Upper lobe of left lung (tissue), 6 donors: ENCODE measurements at regions not wholly inside any gene's neighbourhood (a gene's known extent, or its start where the extent isn't known, plus 50 kb on each side); places are given as distances from the start of the nearest gene placed in this dataset.
A peak's percentile ranks its signal among the peaks of the same experiment; 100 is the strongest.
"Not testable (repeated sequence)": the region's sequence is repeated elsewhere in the genome, so short reads cannot be mapped to it uniquely, and the experiment has no call there.

Experiments used
- ATAC-seq, 2 donors: fragments of 200-7000 bp; cut with Tn5 transposase; one replicate each; pipeline ENCODE4 v1.9.1; 2022; ENCODE audit warnings: mild to moderate bottlenecking in 2 of 2, moderate library complexity in 2 of 2; ENCODE audit not compliant: low FRiP score in 2 of 2
- DNase-seq, 2 donors: peaks; one replicate each; pipeline ENCODE4 v3.0.0-alpha.2; 2019 to 2020
- H3K27ac ChIP-seq, 4 donors: fragments of 200-600 bp; sonication (generic); one replicate each; pipeline ENCODE4 v1.5.1; 2016 to 2019
- H3K27me3 ChIP-seq, 4 donors: fragments of 200-600 bp; sonication (generic); one replicate each; pipeline ENCODE4 v1.5.1; 2017 to 2019
- H3K36me3 ChIP-seq, 4 donors: fragments of 200-600 bp; sonication (generic); one replicate each; pipeline ENCODE4 v1.5.1; 2016 to 2019
- H3K4me1 ChIP-seq, 4 donors: fragments of 200-600 bp; sonication (generic); one replicate each; pipeline ENCODE4 v1.5.1; 2018 to 2019
- H3K4me3 ChIP-seq, 4 donors: fragments of 200-600 bp; sonication (generic); one replicate each; pipeline ENCODE4 v1.5.1; 2017 to 2019; ENCODE audit warnings: mild to moderate bottlenecking in 2 of 4, moderate library complexity in 1 of 4
- H3K9me3 ChIP-seq, 4 donors: fragments of 200-600 bp; sonication (generic); one replicate each; pipeline ENCODE4 v1.5.1; 2018 to 2019
- EP300 ChIP-seq, 4 donors: sonication (generic); formaldehyde crosslinking; IDR thresholded peaks; one replicate each; pipeline ENCODE4 v1.5.1; 2017; ENCODE audit warnings: antibody characterized with exemption in 4 of 4, control low read depth in 2 of 4
- POLR2A ChIP-seq, 4 donors: fragments of 450-650 bp; IDR thresholded peaks; one replicate each; pipeline ENCODE4 v1.5.1; 2016 to 2017; ENCODE audit warnings: antibody characterized with exemption in 4 of 4, mild to moderate bottlenecking in 2 of 4
- POLR2AphosphoS5 ChIP-seq, 2 donors: sonication (generic); formaldehyde crosslinking; IDR thresholded peaks; one replicate each; pipeline ENCODE4 v1.5.1; 2017; ENCODE audit warnings: antibody characterized with exemption in 2 of 2
- WGBS, 2 donors: methylation state at CpG; one replicate each; pipeline ENCODE4 v1.1.5; 2017 to 2018; 5-methylcytosine and 5-hydroxymethylcytosine counted together
- TF ChIP-seq, protein P1 (sequence below), 6 experiments: fragments of 450-650 bp in 4 of 6; fragments of 200-600 bp in 2 of 6; sonication (generic) in 2 of 6; IDR thresholded peaks; one replicate each; pipeline ENCODE4 v1.5.1; 2016 to 2019; ENCODE audit warnings: antibody characterized with exemption in 6 of 6
- donor health status: DM: no; HTN: no; CAD: no; lungs with moderate emphysema.
- donor health status: DM: no; HTN: yes; CAD: no; lungs with severe emphysema.

DNA sequence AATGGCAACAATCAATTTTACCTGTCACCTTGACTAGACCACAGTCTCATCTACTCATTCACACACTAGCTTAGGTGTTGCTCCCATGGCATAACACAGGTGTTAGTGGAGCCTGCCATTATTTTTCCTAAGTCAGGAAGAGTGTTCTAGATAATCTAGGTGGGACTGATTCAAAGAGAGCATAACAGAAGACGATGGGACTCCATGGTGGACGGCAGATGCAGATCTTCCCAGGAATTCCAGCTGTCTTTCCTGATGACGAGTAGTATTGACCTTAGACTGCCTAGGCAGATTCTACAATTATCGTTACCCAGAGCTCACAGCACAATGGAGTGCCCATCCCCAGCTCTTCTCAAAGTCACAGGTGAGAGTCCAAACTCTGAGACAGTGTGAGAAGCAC lies 589.0 kb downstream of the TMEM121 start:
- no peak for TF ChIP-seq EP300 (IDR thresholded peaks at IDR 0.05)
- TF ChIP-seq POLR2A (IDR thresholded peaks at IDR 0.05): no peak
- no peak for TF ChIP-seq POLR2AphosphoS5 (IDR thresholded peaks at IDR 0.05)
- TF ChIP-seq, protein P1, sequence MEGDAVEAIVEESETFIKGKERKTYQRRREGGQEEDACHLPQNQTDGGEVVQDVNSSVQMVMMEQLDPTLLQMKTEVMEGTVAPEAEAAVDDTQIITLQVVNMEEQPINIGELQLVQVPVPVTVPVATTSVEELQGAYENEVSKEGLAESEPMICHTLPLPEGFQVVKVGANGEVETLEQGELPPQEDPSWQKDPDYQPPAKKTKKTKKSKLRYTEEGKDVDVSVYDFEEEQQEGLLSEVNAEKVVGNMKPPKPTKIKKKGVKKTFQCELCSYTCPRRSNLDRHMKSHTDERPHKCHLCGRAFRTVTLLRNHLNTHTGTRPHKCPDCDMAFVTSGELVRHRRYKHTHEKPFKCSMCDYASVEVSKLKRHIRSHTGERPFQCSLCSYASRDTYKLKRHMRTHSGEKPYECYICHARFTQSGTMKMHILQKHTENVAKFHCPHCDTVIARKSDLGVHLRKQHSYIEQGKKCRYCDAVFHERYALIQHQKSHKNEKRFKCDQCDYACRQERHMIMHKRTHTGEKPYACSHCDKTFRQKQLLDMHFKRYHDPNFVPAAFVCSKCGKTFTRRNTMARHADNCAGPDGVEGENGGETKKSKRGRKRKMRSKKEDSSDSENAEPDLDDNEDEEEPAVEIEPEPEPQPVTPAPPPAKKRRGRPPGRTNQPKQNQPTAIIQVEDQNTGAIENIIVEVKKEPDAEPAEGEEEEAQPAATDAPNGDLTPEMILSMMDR (IDR thresholded peaks at IDR 0.05): no peak
- 56 to 79% methylated on average over 3 to 4 of the region's 4 CpGs for WGBS, 2 donors
- Histone ChIP-seq H3K36me3 (no peaks in the 10 kb centered on the region), H3K27me3 (no peaks in the 10 kb centered on the region), H3K9me3 (no peaks in the 10 kb centered on the region), H3K4me3 (no peak overlapping the region), H3K27ac (no peak overlapping the region), H3K4me1 (no peaks in the 10 kb centered on the region)
- ATAC-seq (no peak), DNase-seq (no peak)

DNA sequence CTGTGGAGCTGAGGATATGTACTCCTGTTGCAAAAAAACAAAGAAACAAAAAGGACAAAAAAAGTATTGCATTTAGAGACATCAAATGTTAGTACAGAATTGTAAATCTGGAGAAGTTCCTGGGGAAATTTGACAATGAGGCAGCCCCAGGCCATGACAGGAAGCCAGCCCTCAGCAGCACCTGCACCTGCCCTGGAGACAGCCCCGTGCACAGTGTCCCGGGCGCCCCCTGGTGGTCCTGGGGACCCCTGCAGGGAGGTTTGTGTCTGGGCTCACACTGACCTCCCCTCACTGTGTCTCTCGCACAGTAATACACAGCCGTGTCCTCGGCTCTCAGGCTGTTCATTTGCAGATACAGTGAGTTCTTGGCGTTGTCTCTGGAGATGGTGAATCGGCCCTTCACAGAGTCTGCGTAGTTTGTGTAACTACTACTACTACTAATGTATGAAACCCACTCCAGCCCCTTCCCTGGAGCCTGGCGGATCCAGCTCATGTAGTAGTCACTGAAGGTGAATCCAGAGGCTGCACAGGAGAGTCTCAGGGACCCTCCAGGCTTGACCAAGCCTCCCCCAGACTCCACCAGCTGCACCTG lies 590.1 kb downstream of the TMEM121 start:
- WGBS, 2 donors: 100% methylated on average over 1 of the region's 10 CpGs; no CpG with 5 or more reads in 1 of the 2 donors
- not testable (repeated sequence) for ATAC-seq, H3K27ac ChIP-seq, H3K4me1 ChIP-seq, H3K4me3 ChIP-seq, H3K9me3 ChIP-seq, DNase-seq, H3K36me3 ChIP-seq, H3K27me3 ChIP-seq
- TF ChIP-seq, protein P1 (IDR thresholded peaks at IDR 0.05): peak in 1 of 6 experiments; percentile 61

DNA sequence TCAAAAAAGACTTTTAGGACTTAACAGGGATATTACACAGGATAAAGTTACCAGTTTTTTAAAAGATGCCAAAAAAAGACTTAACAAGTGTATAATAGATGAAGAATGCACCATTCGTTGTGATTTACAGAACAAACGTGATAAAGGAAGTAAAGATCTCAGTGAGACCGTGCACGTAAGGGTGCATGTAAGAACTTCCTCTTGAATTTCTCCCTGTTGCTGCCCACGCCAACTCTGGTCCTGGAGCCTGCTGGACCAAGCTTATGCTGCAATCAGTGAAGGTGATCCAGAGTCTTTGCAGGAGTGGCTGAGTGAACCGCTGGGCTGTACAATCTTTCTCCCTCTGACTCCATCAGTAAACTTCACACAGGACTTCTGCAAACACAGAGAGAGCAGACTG lies 593.7 kb downstream of the TMEM121 start:
- H3K4me1 ChIP-seq: no peaks in the 10 kb centered on the region
- H3K27me3 ChIP-seq: no peaks in the 10 kb centered on the region
- no peaks in the 10 kb centered on the region for H3K36me3 ChIP-seq
- TF ChIP-seq POLR2AphosphoS5 (IDR thresholded peaks at IDR 0.05) (no peak), EP300 (IDR thresholded peaks at IDR 0.05) (no peak), POLR2A (IDR thresholded peaks at IDR 0.05) (no peak)
- TF ChIP-seq, protein P1 (IDR thresholded peaks at IDR 0.05): no peak
- no peak overlapping the region for H3K4me3 ChIP-seq
- H3K9me3 ChIP-seq: no peaks in the 10 kb centered on the region
- DNase-seq: no peak
- ATAC-seq: no peak
- H3K27ac ChIP-seq: no peak overlapping the region
- 39 to 43% methylated on average over 6 of the region's 6 CpGs for WGBS, 2 donors

DNA sequence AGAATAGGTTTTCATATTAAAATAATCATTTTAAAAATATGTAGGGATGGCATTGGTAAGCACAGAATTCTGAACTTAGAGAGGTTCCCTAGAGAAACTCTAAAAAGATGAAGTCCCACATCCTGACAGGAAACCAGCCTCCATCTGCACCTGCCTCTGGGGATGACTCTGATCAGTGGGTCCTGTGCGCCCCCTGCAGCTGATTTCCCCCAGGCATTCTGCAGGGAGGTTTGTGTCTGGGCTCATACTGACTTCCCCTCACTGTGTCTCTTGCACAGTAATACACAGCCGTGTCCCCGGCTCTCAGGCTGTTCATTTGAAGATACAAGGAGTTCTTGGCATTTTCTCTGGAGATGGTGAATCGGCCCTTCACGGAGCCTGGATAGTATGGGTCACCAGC lies 602.9 kb downstream of the TMEM121 start:
- DNase-seq (no peak), ATAC-seq (no peak)
- Histone ChIP-seq H3K27me3 (no peaks in the 10 kb centered on the region), H3K4me3 (no peak overlapping the region), H3K9me3 (no peaks in the 10 kb centered on the region), H3K36me3 (no peaks in the 10 kb centered on the region), H3K27ac (no peak overlapping the region), H3K4me1 (no peaks in the 10 kb centered on the region)
- 38 to 49% methylated on average over 2 to 5 of the region's 5 CpGs for WGBS, 2 donors
- TF ChIP-seq POLR2AphosphoS5 (IDR thresholded peaks at IDR 0.05): no peak
- TF ChIP-seq EP300 (IDR thresholded peaks at IDR 0.05): no peak
- TF ChIP-seq POLR2A (IDR thresholded peaks at IDR 0.05): no peak
- TF ChIP-seq, protein P1 (IDR thresholded peaks at IDR 0.05): no peak

DNA sequence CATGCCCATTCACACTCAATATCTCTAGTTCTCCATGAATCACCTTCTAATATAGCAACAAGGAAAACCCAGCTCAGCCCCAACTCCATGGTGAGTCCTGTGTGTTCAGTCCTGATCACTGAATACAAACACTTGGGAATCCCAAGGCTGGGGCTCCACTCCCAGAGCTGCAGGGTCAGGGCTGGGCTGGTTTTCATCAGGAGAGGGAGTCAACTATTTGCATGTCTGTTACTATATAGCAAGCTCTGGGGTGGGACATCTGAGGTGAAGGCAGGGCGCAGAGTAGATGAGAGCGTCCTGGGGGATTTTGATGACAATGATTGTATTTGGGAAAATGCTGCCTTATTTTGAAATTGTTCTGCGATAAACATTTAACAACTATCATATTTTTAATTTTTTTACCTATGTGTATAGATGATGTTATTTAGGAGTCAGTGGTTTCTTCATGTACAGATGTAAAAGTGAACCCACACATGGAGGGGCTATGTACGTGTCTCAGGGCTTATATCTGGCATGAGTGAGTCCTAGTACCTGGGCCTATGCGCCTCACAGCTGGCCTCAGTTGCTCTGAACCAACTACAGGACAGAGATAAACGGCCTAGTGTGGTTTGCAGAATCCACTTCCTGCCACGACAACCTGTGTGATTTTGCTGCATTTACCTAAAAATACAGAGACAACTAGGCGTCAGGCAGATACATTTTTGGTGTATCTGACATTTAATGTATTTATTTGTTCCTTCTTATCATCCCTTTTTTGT lies 603.7 kb downstream of the TMEM121 start:
- WGBS, 2 donors: 55 to 67% methylated on average over 8 of the region's 8 CpGs
- not testable (repeated sequence) for ATAC-seq, DNase-seq, H3K27ac ChIP-seq, H3K36me3 ChIP-seq, H3K27me3 ChIP-seq, H3K9me3 ChIP-seq, H3K4me1 ChIP-seq, H3K4me3 ChIP-seq

DNA sequence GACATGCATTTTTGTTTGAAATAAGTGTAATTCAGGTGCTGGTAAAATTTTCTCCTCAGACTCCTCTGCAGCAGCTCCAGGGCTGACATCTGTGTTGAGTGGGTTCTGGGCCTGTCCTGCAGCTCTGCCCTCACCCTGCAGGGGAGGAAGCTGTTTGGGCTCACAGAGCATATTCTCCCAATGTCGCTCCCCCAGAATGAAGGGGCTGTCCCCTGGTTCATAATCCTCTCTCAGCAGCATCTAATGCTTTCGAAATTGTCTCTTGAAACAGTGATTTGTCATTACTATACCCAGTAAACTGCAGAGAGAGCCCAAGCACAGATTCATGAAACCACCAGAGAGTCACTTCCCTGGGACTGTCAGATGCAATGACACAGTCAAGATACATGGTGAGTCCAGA lies 606.7 kb downstream of the TMEM121 start:
- H3K9me3 ChIP-seq, H3K36me3 ChIP-seq, H3K27me3 ChIP-seq, H3K4me3 ChIP-seq, ATAC-seq, H3K4me1 ChIP-seq, H3K27ac ChIP-seq, DNase-seq: not testable (repeated sequence)
- 58 to 76% methylated on average over 2 of the region's 2 CpGs for WGBS, 2 donors
